ENCODE measurements at regions not wholly inside any gene's neighbourhood (a gene's known extent, or its start where the extent isn't known, plus 50 kb on each side); places are given as distances from the start of the nearest gene placed in this dataset.
A peak's percentile ranks its signal among the peaks of the same experiment; 100 is the strongest.

GRCh38 chr2:42974169-42974720, 181.9 kb upstream of the HAAO start:
- no peak for DNase-seq
- intact Hi-C loops (cut with DNase I): loop anchor here (10.0 kb wide), 1 partner anchor 511 kb away; no protein-coding TSS in a partner anchor

GRCh38 chr2:42973726-42974125, 181.3 kb upstream of the HAAO start:
- DNase-seq: peak in 1 of 10 donors; percentile 44
- intact Hi-C loops (cut with DNase I): loop anchor here (10.0 kb wide), 1 partner anchor 511 kb away; no protein-coding TSS in a partner anchor

DNA sequence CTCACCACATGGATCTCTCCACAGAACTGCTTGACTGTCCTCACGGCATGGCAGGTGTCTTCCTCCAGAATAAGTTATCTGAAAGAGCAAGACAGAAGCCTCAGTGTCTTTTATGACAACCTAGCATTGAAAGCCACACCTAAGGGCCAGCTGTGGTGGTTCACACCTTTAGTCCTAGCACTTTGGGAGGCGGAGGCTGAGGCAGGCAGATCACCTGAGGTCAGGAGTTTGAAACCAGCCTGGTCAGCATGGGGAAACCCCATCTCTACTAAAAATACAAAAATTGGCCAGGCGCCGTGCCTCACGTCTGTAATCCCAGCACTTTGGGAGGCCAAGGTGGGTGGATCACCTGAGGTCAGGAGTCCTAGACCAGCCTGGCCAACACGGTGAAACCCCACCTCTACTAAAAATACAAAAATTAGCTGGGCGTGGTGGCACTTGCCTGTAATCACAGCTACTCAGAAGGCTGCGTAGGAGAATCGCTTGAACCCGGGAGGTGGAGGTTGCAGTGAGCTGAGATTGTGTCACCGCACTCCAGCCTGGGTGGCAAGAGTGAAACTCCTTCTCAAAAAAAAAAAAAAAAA, 180.6 kb upstream of the HAAO start:
- DNase-seq: peak in 1 of 10 donors; percentile 43
- intact Hi-C loops (cut with DNase I): loop anchor here (10.0 kb wide), 1 partner anchor 512 kb away; no protein-coding TSS in a partner anchor

GRCh38 chr2:42971947-42972736, 179.8 kb upstream of the HAAO start:
- peak in 1 of 10 donors; percentile 57 for DNase-seq
- intact Hi-C loops (cut with DNase I): loop anchor here (10.0 kb wide), 1 partner anchor 513 kb away; no protein-coding TSS in a partner anchor

GRCh38 chr2:42971381-42971780, 179.0 kb upstream of the HAAO start:
- DNase-seq: peak in 1 of 10 donors; percentile 38
- intact Hi-C loops (cut with DNase I): loop anchor here (10.0 kb wide), 1 partner anchor 513 kb away; no protein-coding TSS in a partner anchor

GRCh38 chr2:42970151-42970550, 177.8 kb upstream of the HAAO start:
- intact Hi-C loops (cut with DNase I): loop anchor here (10.0 kb wide), 1 partner anchor 515 kb away; no protein-coding TSS in a partner anchor
- DNase-seq: peak in 1 of 10 donors; percentile 7

GRCh38 chr2:42969231-42970150, 177.1 kb upstream of the HAAO start:
- DNase-seq: peak in 1 of 10 donors; percentile 74
- intact Hi-C loops (cut with DNase I): loop anchor here (10.0 kb wide), 1 partner anchor 515 kb away; no protein-coding TSS in a partner anchor

GRCh38 chr2:42967959-42968674, 175.7 kb upstream of the HAAO start:
- DNase-seq: peak in 1 of 10 donors; percentile 76
- intact Hi-C loops (cut with DNase I): no loop called here

- intact Hi-C loops (cut with DNase I): no loop called here
- no peak for DNase-seq
These were observed 173.5 kb upstream of the HAAO start for GRCh38 chr2:42965910-42966309.

DNA sequence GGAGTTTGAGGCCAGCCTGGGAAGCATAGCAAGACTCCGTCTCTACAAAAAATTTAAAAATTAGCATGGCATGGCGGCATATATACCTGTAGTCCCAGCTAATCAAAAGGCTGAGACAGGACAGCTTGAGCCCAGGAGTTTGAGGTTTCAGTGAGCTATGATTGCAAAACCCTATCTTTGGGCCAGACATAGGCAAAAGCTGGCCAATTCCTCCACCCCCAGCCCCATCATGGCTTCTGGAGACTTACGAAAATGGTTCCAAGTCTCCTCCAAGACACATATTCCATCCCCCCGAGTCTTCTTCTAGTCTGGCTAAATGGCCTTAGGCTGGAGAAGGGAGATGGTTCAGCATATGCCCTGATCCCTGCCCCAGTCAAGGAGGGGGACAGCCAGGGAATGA, 172.8 kb upstream of the HAAO start:
- DNase-seq: no peak
- intact Hi-C loops (cut with DNase I): no loop called here

DNA sequence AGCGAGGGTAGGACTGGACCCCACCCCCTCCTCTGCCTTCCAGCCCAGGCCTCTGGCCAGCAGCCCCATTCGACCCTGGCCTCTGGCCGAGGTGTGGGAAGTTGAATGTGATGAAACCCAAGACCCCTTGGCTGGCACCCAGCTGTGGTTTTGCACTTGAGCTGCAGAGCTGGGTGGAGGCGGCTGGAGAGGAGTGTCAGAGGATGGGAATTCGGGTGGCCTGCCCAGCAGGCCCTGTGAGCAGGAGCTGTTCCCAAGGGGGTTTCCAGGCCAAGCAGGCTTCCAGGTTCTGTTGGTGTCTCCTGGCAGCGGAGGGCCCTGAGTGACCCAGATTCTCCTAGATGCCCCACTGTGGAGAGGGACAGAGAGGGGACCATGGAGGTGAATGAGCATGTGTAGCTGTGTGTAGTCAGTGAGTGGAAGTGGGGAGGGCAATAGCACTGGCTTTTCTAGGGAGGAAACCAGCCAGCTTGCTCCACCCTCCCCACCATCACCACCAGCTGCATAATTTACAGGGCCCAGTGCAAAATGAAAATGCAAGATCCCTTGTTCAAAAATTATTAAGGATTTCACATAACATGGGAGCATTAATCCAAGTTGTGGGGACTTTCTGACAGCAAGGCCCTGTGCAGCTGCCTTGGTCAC, 172.2 kb upstream of the HAAO start:
- intact Hi-C loops (cut with DNase I): no loop called here
- DNase-seq: peak in 7 of 10 donors; percentile 21 to 91 (median 50)

DNA sequence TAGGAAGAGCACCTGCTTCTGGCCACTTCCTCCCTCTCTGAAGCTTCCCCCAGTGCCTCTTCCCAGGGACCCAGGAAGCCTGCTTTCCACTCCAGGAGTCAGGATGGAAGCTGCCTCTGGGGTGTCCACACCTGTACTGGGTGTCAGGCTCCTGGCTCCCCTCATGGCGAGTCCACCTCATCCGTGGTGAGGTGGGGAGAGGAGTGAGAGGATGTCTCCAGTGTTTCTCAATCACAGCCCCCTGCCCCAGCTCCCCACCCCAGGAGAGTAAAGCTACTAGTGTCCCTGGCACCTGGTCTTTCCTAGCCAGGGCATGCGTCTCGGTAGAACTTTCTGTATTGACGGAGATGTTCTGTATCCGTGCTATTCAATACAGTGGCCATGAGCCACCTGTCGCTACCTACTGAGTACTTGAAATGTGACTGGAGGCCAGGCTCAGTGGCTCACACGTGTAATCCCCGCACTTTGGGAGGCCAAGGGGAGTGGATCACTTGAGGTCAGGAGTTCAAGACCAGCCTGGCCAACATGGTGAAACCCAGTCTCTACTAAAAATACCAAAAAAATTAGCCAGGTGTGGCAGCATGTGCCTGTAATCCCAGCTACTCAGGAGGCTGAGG, 171.2 kb upstream of the HAAO start:
- intact Hi-C loops (cut with DNase I): no loop called here
- DNase-seq: peak in 1 of 10 donors; percentile 51

- peak in 1 of 10 donors; percentile 81 for DNase-seq
- intact Hi-C loops (cut with DNase I): no loop called here
These were observed 170.1 kb upstream of the HAAO start for GRCh38 chr2:42962508-42962953.

DNA sequence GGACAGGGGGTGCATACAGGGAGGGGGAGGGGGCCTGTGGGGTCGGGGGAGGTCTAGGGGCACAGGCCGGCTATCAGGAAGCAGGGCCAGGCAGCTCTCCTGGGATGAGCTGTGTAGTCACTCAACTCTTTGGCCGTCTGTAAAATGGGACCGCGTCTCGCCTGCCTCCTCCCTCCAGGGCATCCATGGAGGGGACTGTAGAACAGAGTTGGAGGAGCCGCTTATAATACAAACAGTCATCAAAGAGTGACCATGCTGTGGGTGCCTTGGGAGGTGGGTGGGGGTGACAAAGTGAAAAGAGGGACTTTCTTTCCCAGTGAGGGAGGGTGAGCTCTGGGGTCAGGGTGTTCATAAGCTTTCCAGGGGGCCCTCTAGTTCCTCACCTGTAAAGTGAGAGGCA, 169.6 kb upstream of the HAAO start:
- intact Hi-C loops (cut with DNase I): no loop called here

GRCh38 chr2:42961385-42961811, 169.0 kb upstream of the HAAO start:
- intact Hi-C loops (cut with DNase I): no loop called here
- DNase-seq: peak in 1 of 10 donors; percentile 67

More for the DNA sequence above, 169.6 kb upstream of the HAAO start:
- DNase-seq: peak in 1 of 10 donors; percentile 8

DNA sequence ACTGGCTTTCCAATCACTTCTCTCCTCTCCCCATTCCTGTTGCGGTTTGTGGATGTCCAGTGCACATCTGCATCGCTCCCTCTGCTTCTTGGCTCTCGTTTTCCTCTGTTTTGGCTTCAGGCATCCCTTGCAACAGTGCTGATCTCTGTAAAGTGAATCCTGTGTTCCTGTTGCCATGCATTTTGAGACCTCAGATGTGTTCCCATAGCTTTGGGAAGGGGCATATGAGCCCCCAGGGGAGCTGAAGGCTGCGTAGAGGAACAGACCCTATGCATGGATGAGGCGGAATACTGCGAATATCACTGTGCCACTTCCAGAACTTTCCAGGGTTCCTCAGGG, 168.4 kb upstream of the HAAO start:
- intact Hi-C loops (cut with DNase I): no loop called here
- peak in 2 of 10 donors; percentile 28 to 29 for DNase-seq

GRCh38 chr2:42960002-42960841, 167.8 kb upstream of the HAAO start:
- peak in 2 of 10 donors; percentile 37 to 59 for DNase-seq
- intact Hi-C loops (cut with DNase I): no loop called here
